PC-3 (cell line): ENCODE measurements at regions not wholly inside any gene's neighbourhood (a gene's known extent, or its start where the extent isn't known, plus 50 kb on each side); places are given as distances from the start of the nearest gene placed in this dataset.

Experiments
- CTCF ChIP-seq: fragments of 300-600 bp; sonication (generic); conservative IDR thresholded peaks from 2 replicates; pipeline ENCODE4 v1.5.1; 2017; ENCODE audit warnings: antibody characterized with exemption, low read depth, mild to moderate bottlenecking, low read length
- EZH2 ChIP-seq: fragments of 300-600 bp; sonication (generic); IDR thresholded peaks from one replicate; pipeline ENCODE4 v1.6.1; 2017; ENCODE audit warnings: antibody characterized with exemption, mild to moderate bottlenecking, low read length; ENCODE audit not compliant: unreplicated experiment
- EZH2phosphoT487 ChIP-seq: fragments of 300-600 bp; sonication (generic); IDR thresholded peaks from 2 replicates; pipeline ENCODE4 v1.6.1; 2018; ENCODE audit warnings: mild to moderate bottlenecking, antibody characterized with exemption, low read length, borderline replicate concordance

- TF ChIP-seq EZH2phosphoT487 (no peak), CTCF (no peak), EZH2 (no peak)
These were observed 172.6 kb downstream of the PTPRC start for GRCh38 chr1:198811449-198811848.
